HUES6 (cell line): ENCODE measurements at regions not wholly inside any gene's neighbourhood (a gene's known extent, or its start where the extent isn't known, plus 50 kb on each side); places are given as distances from the start of the nearest gene placed in this dataset.

Experiments used
- H3K27ac ChIP-seq: 2 replicates; pipeline ENCODE4 v1.7.0; 2013; ENCODE audit warnings: low read depth, mild to moderate bottlenecking, low read length, inconsistent platforms
- H3K27me3 ChIP-seq: 2 replicates; pipeline ENCODE4 v1.6.1; 2013; ENCODE audit warnings: low read length; ENCODE audit not compliant: control insufficient read depth, insufficient read depth
- H3K36me3 ChIP-seq: 2 replicates; pipeline ENCODE4 v1.6.1; 2013; ENCODE audit warnings: low read length; ENCODE audit not compliant: control insufficient read depth, insufficient read depth
- H3K4me1 ChIP-seq: 2 replicates; pipeline ENCODE4 v1.6.1; 2013; ENCODE audit warnings: low read length; ENCODE audit not compliant: control insufficient read depth, insufficient read depth
- H3K4me3 ChIP-seq: 2 replicates; pipeline ENCODE4 v1.5.1; 2013; ENCODE audit warnings: low read depth, low read length
- H3K9ac ChIP-seq: one replicate; pipeline ENCODE4 v1.6.1; 2013; ENCODE audit warnings: mild to moderate bottlenecking, low read length
- H3K9me3 ChIP-seq: 2 replicates; pipeline ENCODE4 v1.6.1; 2013; ENCODE audit warnings: low read depth, low read length; ENCODE audit not compliant: control insufficient read depth, insufficient read depth

DNA sequence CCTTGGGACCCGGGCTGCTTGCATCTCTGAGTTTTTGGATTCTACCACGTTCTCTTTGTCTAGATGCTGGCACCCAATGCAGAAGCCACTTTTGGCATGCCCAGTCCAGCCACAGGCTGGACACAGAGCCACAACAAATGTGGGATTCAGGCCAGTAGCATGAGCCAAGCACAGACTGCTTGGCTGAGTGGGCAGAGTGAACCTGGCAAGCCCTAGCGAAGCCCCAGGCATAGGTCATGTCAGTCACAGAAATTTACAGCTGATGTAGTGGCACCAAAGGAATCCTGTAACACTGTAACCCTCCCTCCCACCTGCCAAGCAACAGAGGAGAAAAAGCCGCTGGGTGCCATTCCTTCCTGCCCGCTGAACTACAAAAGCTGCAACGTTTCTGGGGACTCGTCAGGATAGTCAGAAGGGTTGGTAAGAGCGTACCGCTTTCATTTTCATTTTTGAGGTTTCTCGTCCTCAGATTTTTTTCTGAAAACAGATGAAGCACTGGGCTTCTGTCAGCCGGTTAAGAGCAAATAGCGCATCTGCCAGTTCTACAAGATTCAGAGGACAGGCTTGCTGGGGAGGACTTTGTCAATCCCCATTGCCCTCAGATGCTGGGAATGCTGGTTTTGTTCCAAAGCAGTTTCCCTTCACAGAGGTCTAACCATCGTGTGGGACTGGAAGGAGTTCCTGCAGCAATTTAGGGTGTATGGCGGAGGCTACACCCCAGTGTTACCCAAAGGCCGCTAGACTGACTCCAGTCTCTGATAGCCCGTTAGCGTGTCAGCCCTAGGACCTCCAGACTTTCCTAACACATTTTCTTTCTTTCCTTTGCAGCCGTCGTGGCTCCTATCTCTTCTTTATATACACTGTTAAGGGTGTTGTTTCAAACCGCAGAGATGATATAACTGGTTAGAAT is 399.0 kb downstream of the HTR1A start:
- H3K27me3 ChIP-seq = no peaks in the 10 kb centered on the region

DNA sequence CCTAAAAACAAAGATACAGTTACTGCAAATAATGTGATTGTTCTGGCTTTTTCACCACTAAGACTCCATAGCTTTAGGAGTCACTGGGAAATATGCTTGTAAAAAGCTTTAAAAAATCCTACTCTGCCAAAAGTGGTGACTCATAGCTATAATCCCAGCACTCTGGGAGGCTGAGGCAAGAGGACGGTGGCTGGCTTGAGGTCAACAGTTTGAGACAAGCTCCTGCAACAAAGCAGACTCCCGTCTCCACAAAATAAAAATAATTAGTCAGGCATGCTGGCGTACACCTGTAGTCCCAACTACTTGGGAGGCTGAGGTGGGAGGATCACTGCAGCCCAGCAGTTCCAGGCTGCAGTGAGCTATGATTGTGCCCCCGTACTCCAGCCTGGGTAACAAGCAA is 406.4 kb downstream of the HTR1A start:
- H3K4me1 ChIP-seq = no peaks in the 10 kb centered on the region
- no peaks in the 10 kb centered on the region for H3K9me3 ChIP-seq
- no peak overlapping the region for H3K27ac ChIP-seq
- H3K9ac ChIP-seq = no peak overlapping the region
- H3K4me3 ChIP-seq = no peak overlapping the region
- H3K27me3 ChIP-seq = no peaks in the 10 kb centered on the region
- H3K36me3 ChIP-seq = no peaks in the 10 kb centered on the region

More for the DNA sequence above, 399.0 kb downstream of the HTR1A start:
- no peaks in the 10 kb centered on the region for H3K36me3 ChIP-seq
- H3K9ac ChIP-seq = no peak overlapping the region
- H3K4me1 ChIP-seq = no peaks in the 10 kb centered on the region
- H3K9me3 ChIP-seq = peaks cover 8% of the 10 kb centered on the region
- no peak overlapping the region for H3K27ac ChIP-seq
- no peak overlapping the region for H3K4me3 ChIP-seq

DNA sequence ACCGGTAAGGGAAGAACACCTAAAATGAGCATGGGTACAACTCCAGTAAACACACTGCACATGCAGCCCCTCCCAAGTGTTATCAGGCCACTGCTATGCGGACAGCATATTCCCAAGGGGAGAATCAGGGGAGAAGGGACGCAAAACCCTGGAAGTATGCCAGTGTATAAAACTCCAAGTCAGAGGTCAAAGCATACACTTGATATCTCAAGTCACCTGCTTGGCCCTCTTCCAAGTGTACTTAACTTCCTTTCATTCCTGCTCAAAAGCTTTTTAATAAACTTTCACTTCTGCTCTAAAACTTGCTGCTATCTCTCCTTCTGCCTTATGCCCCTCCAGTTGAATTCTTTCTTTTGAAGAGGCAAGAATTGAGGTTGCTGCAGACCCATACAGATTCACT is 408.1 kb downstream of the HTR1A start:
- H3K4me3 ChIP-seq = no peak overlapping the region
- H3K9me3 ChIP-seq = no peaks in the 10 kb centered on the region
- H3K9ac ChIP-seq = no peak overlapping the region
- H3K36me3 ChIP-seq = no peaks in the 10 kb centered on the region
- H3K27me3 ChIP-seq = no peaks in the 10 kb centered on the region
- H3K4me1 ChIP-seq = no peaks in the 10 kb centered on the region
- H3K27ac ChIP-seq = no peak overlapping the region

DNA sequence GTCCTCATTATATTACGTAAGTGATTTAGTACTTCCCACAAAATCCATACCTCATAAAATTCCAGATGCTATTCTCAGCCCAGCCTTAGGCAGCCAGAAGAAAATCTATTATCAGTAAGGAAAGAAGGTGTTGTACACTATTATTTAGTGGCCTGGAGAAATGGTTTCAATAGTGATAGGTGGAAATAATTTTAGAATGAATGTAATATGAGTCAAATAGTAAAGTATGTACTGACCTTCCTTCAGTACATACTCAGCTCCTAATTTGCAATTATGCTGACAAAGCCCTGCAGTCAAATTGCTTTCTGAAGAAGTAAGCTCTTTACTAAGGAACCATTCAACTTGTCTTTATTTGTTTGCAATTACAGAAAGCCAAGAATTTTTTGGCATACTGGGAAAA is 409.2 kb downstream of the HTR1A start:
- Histone ChIP-seq H3K4me3 (no peak overlapping the region), H3K4me1 (no peaks in the 10 kb centered on the region), H3K27ac (no peak overlapping the region), H3K9me3 (no peaks in the 10 kb centered on the region), H3K36me3 (no peaks in the 10 kb centered on the region), H3K9ac (no peak overlapping the region), H3K27me3 (no peaks in the 10 kb centered on the region)

DNA sequence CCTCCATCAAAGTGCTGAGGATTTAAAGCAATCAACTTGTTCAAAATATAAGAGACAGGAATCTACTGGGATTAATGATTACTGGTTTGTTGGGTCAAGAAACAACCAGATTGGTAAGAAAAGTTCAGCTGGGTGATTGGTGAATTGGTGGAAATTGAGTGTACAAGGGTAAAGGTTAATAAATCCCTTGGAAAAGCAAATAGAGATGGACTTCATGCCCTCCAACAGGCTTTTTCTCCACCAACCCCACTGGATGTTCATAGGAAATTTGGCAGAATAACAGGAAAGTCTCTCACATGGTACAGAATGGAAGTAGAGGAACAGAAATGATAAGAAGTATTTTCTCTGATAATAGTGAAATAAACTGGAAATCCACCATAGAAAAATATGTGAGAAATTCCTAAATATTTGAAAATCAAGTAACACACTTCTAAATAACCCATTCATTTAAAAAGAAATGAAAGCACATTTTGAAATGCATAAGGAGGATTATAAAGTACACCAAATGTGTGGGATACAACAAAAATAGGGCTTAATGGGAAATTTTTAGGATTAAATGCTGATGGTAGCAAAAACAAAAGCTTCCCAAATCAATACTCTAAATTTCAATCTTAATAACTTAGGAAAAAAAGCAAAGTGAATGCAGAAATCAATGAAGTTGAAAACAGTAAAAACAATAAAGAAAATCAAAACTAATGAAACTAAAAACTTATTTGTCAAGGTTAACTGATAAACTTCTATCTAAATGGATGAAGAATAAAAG is 426.2 kb downstream of the HTR1A start:
- H3K4me1 ChIP-seq = no peaks in the 10 kb centered on the region
- H3K27me3 ChIP-seq = no peaks in the 10 kb centered on the region
- peaks cover 6% of the 10 kb centered on the region; the same call in 1 of the 2 replicates for H3K9me3 ChIP-seq
- H3K9ac ChIP-seq = no peak overlapping the region
- H3K4me3 ChIP-seq = no peak overlapping the region
- no peaks in the 10 kb centered on the region for H3K36me3 ChIP-seq
- no peak overlapping the region for H3K27ac ChIP-seq

DNA sequence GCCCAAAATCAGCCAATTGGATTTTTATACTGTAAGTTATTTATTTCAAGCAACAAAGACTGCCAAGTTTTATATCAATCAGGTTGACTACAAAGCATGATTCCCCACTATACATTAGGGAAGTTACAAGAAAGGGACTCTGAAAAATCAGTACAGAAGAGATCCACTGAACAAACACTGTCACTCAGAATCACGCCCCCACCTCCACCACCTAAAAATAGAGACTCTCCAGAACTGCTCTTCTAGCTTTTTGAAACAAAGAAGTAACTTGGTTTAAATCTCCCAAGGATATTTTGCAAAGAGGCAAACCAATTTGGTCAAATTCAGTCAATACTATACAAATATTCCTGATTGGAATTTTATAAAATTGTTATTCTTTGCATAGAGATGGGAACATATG is 438.0 kb downstream of the HTR1A start:
- H3K9me3 ChIP-seq = no peaks in the 10 kb centered on the region

DNA sequence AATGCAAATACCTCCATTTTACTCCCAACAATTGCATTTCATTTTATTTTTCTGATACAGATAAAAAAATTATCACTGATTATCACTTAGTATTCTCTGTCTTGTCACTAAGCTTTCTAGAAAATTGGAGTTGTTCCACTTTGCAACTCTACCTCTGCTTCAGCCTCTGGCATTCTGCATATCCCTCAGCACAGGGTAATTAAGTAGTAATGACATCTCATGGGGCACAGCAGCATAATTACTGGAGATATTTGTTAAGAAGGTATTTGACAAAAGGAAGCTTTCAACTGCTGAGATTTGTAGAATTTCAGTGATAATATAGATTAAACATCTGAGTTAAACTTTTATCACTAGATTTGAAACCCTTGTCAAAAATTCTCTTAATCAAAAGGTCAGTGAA is 446.2 kb downstream of the HTR1A start:
- no peaks in the 10 kb centered on the region for H3K36me3 ChIP-seq
- H3K27ac ChIP-seq = no peak overlapping the region
- H3K9me3 ChIP-seq = no peaks in the 10 kb centered on the region
- no peak overlapping the region for H3K4me3 ChIP-seq
- H3K4me1 ChIP-seq = no peaks in the 10 kb centered on the region
- H3K9ac ChIP-seq = no peak overlapping the region
- no peaks in the 10 kb centered on the region for H3K27me3 ChIP-seq

More for the DNA sequence above, 438.0 kb downstream of the HTR1A start:
- H3K4me1 ChIP-seq = no peaks in the 10 kb centered on the region
- no peak overlapping the region for H3K27ac ChIP-seq
- H3K36me3 ChIP-seq = no peaks in the 10 kb centered on the region
- no peak overlapping the region for H3K4me3 ChIP-seq
- H3K9ac ChIP-seq = no peak overlapping the region
- no peaks in the 10 kb centered on the region for H3K27me3 ChIP-seq

DNA sequence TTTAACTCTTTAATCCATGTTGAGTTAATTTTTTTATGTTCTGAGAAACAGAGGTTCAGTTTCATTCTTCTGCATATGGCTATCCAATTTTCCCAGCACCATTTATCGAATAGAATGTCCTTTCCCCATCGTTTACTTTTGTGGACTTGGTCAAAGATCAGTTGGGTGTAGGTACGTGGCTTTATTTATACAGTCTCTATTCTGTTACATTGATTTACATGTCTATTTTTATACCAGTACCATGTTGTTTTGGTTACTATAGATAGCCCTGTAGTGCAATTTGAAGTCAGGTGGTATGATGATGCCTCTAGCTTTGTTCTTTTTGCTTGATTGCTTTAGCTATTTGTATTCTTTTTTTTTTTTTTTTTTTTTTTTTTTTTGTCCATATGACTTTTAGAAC is 462.0 kb downstream of the HTR1A start:
- H3K27me3 ChIP-seq = no peaks in the 10 kb centered on the region
- H3K36me3 ChIP-seq = no peaks in the 10 kb centered on the region
- H3K9ac ChIP-seq = no peak overlapping the region
- no peaks in the 10 kb centered on the region for H3K9me3 ChIP-seq
- H3K27ac ChIP-seq = no peak overlapping the region
- H3K4me3 ChIP-seq = no peak overlapping the region
- 0 out of 2 replicates have a peak, but pooled peaks cover 1% of the 10 kb centered on the region for H3K4me1 ChIP-seq

DNA sequence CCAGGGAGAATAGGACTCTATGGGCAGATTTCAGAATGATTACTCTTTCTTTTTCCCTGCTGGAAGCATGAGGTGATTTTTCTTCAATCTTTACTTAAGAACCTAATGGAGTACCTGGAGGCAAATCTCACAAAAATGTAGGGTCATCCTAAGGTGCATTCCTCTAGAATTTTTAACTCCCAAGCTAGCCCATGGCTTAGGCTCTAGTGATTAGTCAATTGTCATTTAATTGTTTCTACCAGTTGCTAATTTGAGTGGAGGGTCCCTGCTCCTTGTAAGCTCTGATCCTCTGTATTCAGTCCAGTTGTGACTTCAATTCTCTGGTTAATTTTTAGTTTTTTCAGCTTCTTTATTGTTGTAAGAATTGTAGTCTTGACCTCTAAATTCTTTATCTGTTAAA is 467.0 kb downstream of the HTR1A start:
- Histone ChIP-seq H3K4me1 (0 out of 2 replicates have a peak, but pooled peaks cover 3% of the 10 kb centered on the region), H3K27me3 (no peaks in the 10 kb centered on the region), H3K9ac (no peak overlapping the region), H3K9me3 (no peaks in the 10 kb centered on the region), H3K36me3 (no peaks in the 10 kb centered on the region), H3K27ac (no peak overlapping the region), H3K4me3 (no peak overlapping the region)

DNA sequence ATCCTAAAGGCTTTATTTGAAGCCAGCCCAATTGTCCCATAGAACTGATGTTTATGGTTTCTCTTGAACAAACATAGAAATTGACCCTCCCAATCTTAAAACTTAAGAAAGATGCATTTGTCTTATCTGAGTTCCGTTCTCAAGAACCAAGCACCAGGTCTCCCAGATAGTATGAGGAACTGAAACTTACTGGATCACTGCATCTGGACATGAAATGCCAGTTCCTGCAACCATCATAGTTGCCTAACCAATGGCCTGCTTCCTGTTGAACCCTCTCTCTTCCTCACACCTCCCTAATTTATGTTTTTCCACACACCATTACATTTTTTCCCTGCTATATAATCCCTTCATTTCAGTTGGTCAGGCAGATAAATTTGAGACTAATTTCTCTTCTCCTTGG is 478.9 kb downstream of the HTR1A start:
- H3K27me3 ChIP-seq = no peaks in the 10 kb centered on the region
- H3K9ac ChIP-seq = no peak overlapping the region
- no peaks in the 10 kb centered on the region for H3K36me3 ChIP-seq
- no peaks in the 10 kb centered on the region for H3K9me3 ChIP-seq
- no peak overlapping the region for H3K27ac ChIP-seq
- H3K4me3 ChIP-seq = no peak overlapping the region
- no peaks in the 10 kb centered on the region for H3K4me1 ChIP-seq

DNA sequence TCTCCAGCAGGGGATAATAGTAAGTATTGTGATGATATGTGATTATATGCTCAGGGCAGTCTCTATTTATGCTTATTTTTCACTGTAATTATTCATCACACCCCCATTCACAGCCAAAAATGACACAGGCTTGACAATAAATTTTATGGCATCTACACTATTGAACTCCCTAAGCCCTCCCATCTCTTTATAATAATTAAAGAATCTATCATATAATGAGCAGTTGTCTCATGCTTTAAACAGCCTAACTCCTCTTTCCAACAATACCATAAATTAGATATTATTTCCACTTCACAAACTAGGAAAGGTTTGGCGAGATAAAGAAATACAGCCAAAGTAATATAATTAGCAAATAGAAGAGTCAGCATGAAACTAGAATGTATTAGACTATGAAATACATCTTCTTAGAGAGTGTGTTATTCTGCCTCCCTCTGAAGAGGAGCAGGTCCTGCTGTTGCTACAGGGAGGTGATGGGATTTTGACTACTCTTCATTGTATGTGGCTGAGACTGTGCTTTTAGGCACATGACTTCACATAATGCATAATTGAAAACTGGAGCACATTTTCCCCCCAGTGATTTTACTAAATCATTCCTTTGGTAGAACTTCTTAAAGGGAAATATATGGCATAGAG is 488.8 kb downstream of the HTR1A start:
- H3K9ac ChIP-seq = no peak overlapping the region
- H3K27me3 ChIP-seq = no peaks in the 10 kb centered on the region
- H3K36me3 ChIP-seq = no peaks in the 10 kb centered on the region
- no peaks in the 10 kb centered on the region for H3K4me1 ChIP-seq
- H3K27ac ChIP-seq = no peak overlapping the region
- H3K4me3 ChIP-seq = no peak overlapping the region
- no peaks in the 10 kb centered on the region for H3K9me3 ChIP-seq
